ENCODE measurements at regions not wholly inside any gene's neighbourhood (a gene's known extent, or its start where the extent isn't known, plus 50 kb on each side); places are given as distances from the start of the nearest gene placed in this dataset.

DNA sequence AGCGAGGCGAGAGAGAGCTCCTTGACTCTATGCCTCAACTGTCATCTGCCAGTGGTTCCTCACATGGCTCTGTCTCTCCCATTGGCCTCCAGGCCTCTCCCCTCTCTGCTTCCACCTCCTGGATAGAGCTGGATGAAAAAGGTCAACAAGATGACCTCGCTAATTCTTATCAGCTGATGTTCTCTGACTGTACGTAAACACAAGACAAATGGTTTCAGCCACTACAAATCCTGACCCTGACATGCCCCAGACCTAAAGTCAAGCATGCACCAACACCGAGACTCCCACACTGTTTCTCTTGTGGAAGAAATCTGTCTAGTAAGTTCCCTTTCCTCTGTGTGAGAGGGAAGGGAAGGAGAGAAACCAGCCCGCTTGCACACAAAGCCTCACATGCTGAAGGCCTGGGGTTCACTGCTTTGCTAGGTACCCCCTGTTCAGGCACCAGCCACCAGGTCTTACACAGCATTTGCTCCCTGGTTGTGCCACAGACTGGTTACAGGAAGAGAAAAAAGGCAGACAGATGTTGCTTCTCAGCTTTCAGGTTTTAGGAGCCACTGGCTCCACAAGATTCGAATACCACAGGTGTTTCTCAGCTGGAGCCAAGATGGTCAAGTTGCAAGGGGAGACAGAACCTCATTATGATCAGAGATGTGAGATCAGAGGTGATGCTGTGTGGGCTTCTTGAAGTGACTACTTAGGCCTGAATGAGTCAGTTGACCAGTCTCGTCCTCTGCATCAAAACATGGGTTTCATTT is 592.5 kb downstream of the CCDC171 start:
- H3K27me3 ChIP-seq (replicated peaks; ENCODE audit: control insufficient read depth, insufficient read depth, low read length): no peaks in the 10 kb centered on the region
- no peaks in the 10 kb centered on the region for H3K36me3 ChIP-seq (ENCODE audit: control insufficient read depth, insufficient read depth, low read length)
- TF ChIP-seq, protein P1, sequence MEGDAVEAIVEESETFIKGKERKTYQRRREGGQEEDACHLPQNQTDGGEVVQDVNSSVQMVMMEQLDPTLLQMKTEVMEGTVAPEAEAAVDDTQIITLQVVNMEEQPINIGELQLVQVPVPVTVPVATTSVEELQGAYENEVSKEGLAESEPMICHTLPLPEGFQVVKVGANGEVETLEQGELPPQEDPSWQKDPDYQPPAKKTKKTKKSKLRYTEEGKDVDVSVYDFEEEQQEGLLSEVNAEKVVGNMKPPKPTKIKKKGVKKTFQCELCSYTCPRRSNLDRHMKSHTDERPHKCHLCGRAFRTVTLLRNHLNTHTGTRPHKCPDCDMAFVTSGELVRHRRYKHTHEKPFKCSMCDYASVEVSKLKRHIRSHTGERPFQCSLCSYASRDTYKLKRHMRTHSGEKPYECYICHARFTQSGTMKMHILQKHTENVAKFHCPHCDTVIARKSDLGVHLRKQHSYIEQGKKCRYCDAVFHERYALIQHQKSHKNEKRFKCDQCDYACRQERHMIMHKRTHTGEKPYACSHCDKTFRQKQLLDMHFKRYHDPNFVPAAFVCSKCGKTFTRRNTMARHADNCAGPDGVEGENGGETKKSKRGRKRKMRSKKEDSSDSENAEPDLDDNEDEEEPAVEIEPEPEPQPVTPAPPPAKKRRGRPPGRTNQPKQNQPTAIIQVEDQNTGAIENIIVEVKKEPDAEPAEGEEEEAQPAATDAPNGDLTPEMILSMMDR (IDR thresholded peaks at IDR 0.05; ENCODE audit: insufficient read depth, low read length, poor library complexity, severe bottlenecking): no peak
- H3K4me3 ChIP-seq (replicated peaks; ENCODE audit: low read depth, low read length): no peak overlapping the region
- no peak for DNase-seq (ENCODE audit: extremely low read depth, insufficient read length)

DNA sequence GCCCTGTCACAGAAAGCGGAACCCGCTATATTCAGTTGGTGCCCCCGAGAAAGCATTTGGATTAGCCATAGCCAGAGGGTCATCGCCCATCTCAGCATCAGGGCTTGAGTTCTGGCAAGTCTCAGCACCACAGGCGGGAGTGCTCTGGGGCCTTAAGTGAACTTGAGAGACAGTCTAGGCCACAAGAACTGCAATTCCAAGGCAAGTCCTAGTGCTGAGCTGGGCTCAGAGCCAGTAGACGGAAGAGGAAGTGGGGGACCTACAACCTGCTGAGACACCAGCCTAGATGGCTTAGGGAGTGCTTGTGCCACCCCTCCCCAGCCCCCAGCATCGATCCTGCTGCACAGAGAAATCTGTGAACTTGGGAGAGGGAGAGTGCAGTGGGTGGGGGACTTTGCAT is 594.9 kb downstream of the CCDC171 start:
- DNase-seq (ENCODE audit: extremely low read depth, insufficient read length): no peak
- TF ChIP-seq, protein P1 (IDR thresholded peaks at IDR 0.05; ENCODE audit: insufficient read depth, low read length, poor library complexity, severe bottlenecking): no peak

DNA sequence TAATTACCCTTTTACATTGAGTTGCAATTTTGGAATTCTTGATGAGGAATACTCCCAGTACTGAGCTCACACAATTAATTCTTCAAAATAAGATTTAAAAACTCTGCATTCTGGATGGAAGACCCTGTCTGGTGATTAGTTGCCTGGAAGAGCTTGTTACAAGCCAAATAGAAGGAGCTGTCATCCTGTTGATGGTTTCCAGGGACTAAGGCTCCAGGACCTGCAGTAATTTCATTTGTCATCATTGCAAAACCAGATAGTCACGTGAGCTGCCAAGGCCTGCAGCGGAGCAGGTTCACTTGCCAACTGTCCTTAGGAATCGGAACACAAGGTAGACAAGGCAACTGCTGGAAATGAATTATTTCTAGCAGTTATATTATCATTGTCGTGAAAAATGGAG is 597.7 kb downstream of the CCDC171 start:
- DNase-seq (ENCODE audit: extremely low read depth, insufficient read length): no peak
- H3K36me3 ChIP-seq (ENCODE audit: control insufficient read depth, insufficient read depth, low read length): no peaks in the 10 kb centered on the region
- TF ChIP-seq, protein P1 (IDR thresholded peaks at IDR 0.05; ENCODE audit: insufficient read depth, low read length, poor library complexity, severe bottlenecking): no peak
- H3K4me3 ChIP-seq (replicated peaks; ENCODE audit: low read depth, low read length): no peak overlapping the region
- no peaks in the 10 kb centered on the region; the same call in 1 of the 2 replicates for H3K27me3 ChIP-seq (replicated peaks; ENCODE audit: control insufficient read depth, insufficient read depth, low read length)

More for the DNA sequence above, 594.9 kb downstream of the CCDC171 start:
- no peaks in the 10 kb centered on the region for H3K27me3 ChIP-seq (replicated peaks; ENCODE audit: control insufficient read depth, insufficient read depth, low read length)
- no peak overlapping the region for H3K4me3 ChIP-seq (replicated peaks; ENCODE audit: low read depth, low read length)
- no peaks in the 10 kb centered on the region for H3K36me3 ChIP-seq (ENCODE audit: control insufficient read depth, insufficient read depth, low read length)

DNA sequence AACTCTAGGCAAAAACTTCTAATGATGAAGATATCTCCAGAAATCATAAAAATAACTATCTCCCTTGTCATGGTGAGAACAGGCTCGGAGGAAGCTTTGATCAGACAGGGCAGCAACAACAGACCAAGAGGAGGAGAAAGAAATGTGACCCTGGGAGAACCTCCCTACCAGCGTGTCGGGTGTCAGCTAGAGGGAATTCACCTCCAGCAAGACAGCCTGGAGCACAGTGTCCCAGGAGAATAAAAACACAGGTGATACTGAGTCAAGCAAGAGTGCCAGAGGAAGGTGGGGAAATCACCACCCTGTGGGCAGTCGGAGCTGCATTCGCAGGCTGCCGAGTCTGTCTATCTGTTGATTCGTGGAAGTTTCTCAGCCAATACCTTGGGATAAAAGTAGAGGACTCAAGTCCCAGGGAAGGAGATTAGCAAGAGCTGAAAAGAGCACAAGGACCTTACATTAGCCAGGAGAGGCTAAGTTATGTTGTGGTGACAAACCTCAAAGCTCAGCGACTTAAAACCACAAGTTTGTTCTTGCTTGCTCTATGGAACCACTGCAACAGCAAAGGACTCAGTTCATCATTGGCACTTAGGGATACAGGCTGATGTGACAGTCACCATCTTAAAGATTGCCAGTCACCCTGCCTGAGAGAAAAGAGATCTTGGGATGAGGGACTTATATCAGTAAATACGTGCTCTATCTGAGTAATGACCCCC is 598.3 kb downstream of the CCDC171 start:
- H3K4me3 ChIP-seq (replicated peaks; ENCODE audit: low read depth, low read length): no peak overlapping the region
- TF ChIP-seq, protein P1 (IDR thresholded peaks at IDR 0.05; ENCODE audit: insufficient read depth, low read length, poor library complexity, severe bottlenecking): no peak
- no peaks in the 10 kb centered on the region; the same call in 1 of the 2 replicates for H3K27me3 ChIP-seq (replicated peaks; ENCODE audit: control insufficient read depth, insufficient read depth, low read length)
- no peaks in the 10 kb centered on the region for H3K36me3 ChIP-seq (ENCODE audit: control insufficient read depth, insufficient read depth, low read length)
- no peak for DNase-seq (ENCODE audit: extremely low read depth, insufficient read length)

DNA sequence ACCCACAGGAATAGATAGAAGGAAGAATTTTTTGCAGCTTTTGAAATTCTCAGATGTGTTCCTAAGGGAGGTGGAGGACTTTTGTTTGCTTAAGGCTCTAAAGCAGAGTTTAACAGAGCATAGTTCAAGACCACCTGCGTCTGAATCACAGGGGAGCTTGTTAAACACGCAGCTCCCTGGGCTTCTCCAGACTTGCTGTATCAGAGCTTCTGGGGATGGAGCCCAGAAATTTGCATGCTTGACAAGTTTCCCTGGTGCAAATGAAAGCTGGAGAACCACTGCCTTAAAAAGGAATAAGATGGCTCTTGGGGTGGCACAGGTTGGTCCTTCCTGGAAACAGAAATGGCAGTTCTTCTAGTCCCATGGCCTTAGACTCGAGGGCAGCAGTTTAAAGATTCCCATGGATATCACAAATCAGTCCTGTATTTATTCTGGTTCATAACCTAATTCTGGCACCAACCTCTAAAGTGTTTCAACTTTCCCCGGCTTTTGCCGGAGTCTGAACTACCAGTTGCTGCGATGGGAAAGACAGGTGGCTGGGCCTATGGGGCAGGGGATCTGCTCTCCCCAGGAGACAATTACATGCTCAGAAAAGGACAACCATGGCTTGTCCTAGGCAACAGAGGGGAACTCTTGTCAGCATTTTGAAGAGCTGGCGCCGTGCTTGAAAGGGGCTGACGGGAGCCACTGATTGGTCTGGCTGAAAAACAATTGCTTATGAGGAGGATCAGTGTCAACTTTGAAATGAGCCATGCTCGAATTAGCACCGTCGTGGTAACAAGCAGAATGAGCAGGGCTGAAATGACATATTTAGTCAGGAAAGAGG is 599.6 kb downstream of the CCDC171 start:
- TF ChIP-seq, protein P1 (IDR thresholded peaks at IDR 0.05; ENCODE audit: insufficient read depth, low read length, poor library complexity, severe bottlenecking): no peak
- Histone ChIP-seq H3K4me3 (replicated peaks; ENCODE audit: low read depth, low read length) (no peak overlapping the region), H3K36me3 (ENCODE audit: control insufficient read depth, insufficient read depth, low read length) (no peaks in the 10 kb centered on the region), H3K27me3 (replicated peaks; ENCODE audit: control insufficient read depth, insufficient read depth, low read length) (no peaks in the 10 kb centered on the region; the same call in 1 of the 2 replicates)
- no peak for DNase-seq (ENCODE audit: extremely low read depth, insufficient read length)
